Keratinocyte (primary cell): ENCODE measurements at regions not wholly inside any gene's neighbourhood (a gene's known extent, or its start where the extent isn't known, plus 50 kb on each side); places are given as distances from the start of the nearest gene placed in this dataset.

ENCODE experiments used
- DNase-seq: peaks from one replicate; pipeline ENCODE4 v3.0.0-alpha.2; 2011; ENCODE audit warnings: low read depth, missing footprints, low spot score
- FAIRE-seq: peaks from 2 replicates; lab custom pipeline; 2011; peaks lifted over from hg19 to GRCh38; lab: Jason Lieb, UNC
- H2AFZ ChIP-seq: 2 replicates; pipeline ENCODE4 v1.6.0; 2012; ENCODE audit warnings: low read length, control low read depth, inconsistent platforms; ENCODE audit not compliant: control insufficient read depth
- H3K27ac ChIP-seq: 2 replicates; pipeline ENCODE4 v1.5.1; 2011; ENCODE audit warnings: low read length; ENCODE audit not compliant: control insufficient read depth, insufficient read depth
- H3K27me3 ChIP-seq: 3 replicates; pipeline ENCODE4 v1.6.0; 2011; ENCODE audit warnings: low read length; ENCODE audit not compliant: control insufficient read depth, insufficient read depth; ENCODE audit errors: extremely low read depth
- H3K36me3 ChIP-seq, 2 experiments: 2 replicates in 1 of 2; 3 replicates in 1 of 2; pipeline ENCODE4 v1.5.1; 2011; ENCODE audit warnings: low read length in 2 of 2, mild to moderate bottlenecking in 1 of 2; ENCODE audit not compliant: control insufficient read depth in 2 of 2, insufficient read depth in 2 of 2; ENCODE audit errors: extremely low read depth in 1 of 2
- H3K4me1 ChIP-seq: 3 replicates; pipeline ENCODE4 v1.5.1; 2011; ENCODE audit warnings: low read length; ENCODE audit not compliant: control insufficient read depth, insufficient read depth; ENCODE audit errors: extremely low read depth
- H3K4me2 ChIP-seq: 3 replicates; pipeline ENCODE4 v1.6.0; 2011; ENCODE audit warnings: low read depth, low read length; ENCODE audit not compliant: control insufficient read depth, insufficient read depth; ENCODE audit errors: extremely low read depth
- H3K4me3 ChIP-seq, 3 experiments: fragments of 200-600 bp in 1 of 3; sonication (generic) in 1 of 3; 2 replicates in 2 of 3; 3 replicates in 1 of 3; pipeline ENCODE4 v1.5.1; 2011 to 2016; ENCODE audit warnings: low read length in 3 of 3, mild to moderate bottlenecking in 3 of 3, control low read depth in 2 of 3, inconsistent platforms in 1 of 3, low read depth in 1 of 3, mixed read lengths in 1 of 3, mixed run types in 1 of 3, moderate library complexity in 1 of 3; ENCODE audit not compliant: control insufficient read depth in 2 of 3, insufficient read depth in 2 of 3; ENCODE audit errors: extremely low read depth in 1 of 3
- H3K79me2 ChIP-seq: 2 replicates; pipeline ENCODE4 v1.6.0; 2012; ENCODE audit warnings: low read length; ENCODE audit not compliant: control insufficient read depth, insufficient read depth
- H3K9ac ChIP-seq: 3 replicates; pipeline ENCODE4 v1.6.0; 2011; ENCODE audit warnings: low read length; ENCODE audit not compliant: control insufficient read depth, insufficient read depth; ENCODE audit errors: extremely low read depth
- H3K9me1 ChIP-seq: 3 replicates; pipeline ENCODE4 v1.6.0; 2011; ENCODE audit warnings: low read length; ENCODE audit not compliant: control insufficient read depth, insufficient read depth; ENCODE audit errors: extremely low read depth
- H3K9me3 ChIP-seq: 2 replicates; pipeline ENCODE4 v1.5.1; 2012; ENCODE audit warnings: low read depth, low read length; ENCODE audit not compliant: control insufficient read depth
- H4K20me1 ChIP-seq: 3 replicates; pipeline ENCODE4 v1.6.0; 2011; ENCODE audit warnings: low read length; ENCODE audit not compliant: control insufficient read depth, insufficient read depth; ENCODE audit errors: extremely low read depth
- CTCF ChIP-seq, 3 experiments: IDR thresholded peaks in 1 of 3; conservative IDR thresholded peaks in 1 of 3; optimal IDR thresholded peaks in 1 of 3; 2 replicates in 2 of 3; 3 replicates in 1 of 3; pipeline versions ENCODE3 to v1.5.1; 2011; ENCODE audit warnings: low read length in 3 of 3, mild to moderate bottlenecking in 3 of 3, moderate library complexity in 2 of 3, control low read depth in 1 of 3, inconsistent platforms in 1 of 3; ENCODE audit not compliant: insufficient read depth in 2 of 3; ENCODE audit errors: extremely low read depth in 1 of 3
- EZH2 ChIP-seq: IDR thresholded peaks from one replicate; pipeline ENCODE4 v1.6.1; 2012; ENCODE audit warnings: inconsistent platforms, mild to moderate bottlenecking, low read length, moderate library complexity
- dilution Hi-C: fragments of 300-500 bp; cut with MboI; formaldehyde crosslinking; loops from one replicate; pipeline ENCODE4 v1.7.0; 2020; ENCODE audit warnings: low sequenced_read_pairs; ENCODE audit not compliant: extremely low pct_ligation_motif_present

GRCh38 chr10:6349846-6350535, 147.3 kb downstream of the PFKFB3 start:
- Histone ChIP-seq H3K36me3 (no peaks in the 10 kb centered on the region), H3K9ac (no peak overlapping the region), H2AFZ (no peak overlapping the region), H3K9me3 (no peaks in the 10 kb centered on the region), H4K20me1 (no peaks in the 10 kb centered on the region), H3K9me1 (no peaks in the 10 kb centered on the region), H3K4me1 (peaks cover 2% of the 10 kb centered on the region), H3K4me3 (no peak overlapping the region), H3K79me2 (no peaks in the 10 kb centered on the region), H3K4me2 (no peak overlapping the region), H3K27ac (no peak overlapping the region), H3K27me3 (no peaks in the 10 kb centered on the region)
- FAIRE-seq = no peak
- TF ChIP-seq CTCF (optimal IDR thresholded peaks at IDR 0.05 in 1 of 3, IDR thresholded peaks at IDR 0.05 in 1 of 3, conservative IDR thresholded peaks at IDR 0.05 in 1 of 3; ENCODE audit: extremely low read depth in 1 of 3, insufficient read depth in 2 of 3, low read length in 3 of 3) (no peak), EZH2 (no peak)
- dilution Hi-C loops = no loop called here
- DNase-seq = no peak

- TF ChIP-seq EZH2 (no peak), CTCF (optimal IDR thresholded peaks at IDR 0.05 in 1 of 3, IDR thresholded peaks at IDR 0.05 in 1 of 3, conservative IDR thresholded peaks at IDR 0.05 in 1 of 3; ENCODE audit: extremely low read depth in 1 of 3, insufficient read depth in 2 of 3, low read length in 3 of 3) (no peak)
- Histone ChIP-seq H3K9ac (no peak overlapping the region), H3K4me3 (no peak overlapping the region), H4K20me1 (no peaks in the 10 kb centered on the region), H3K36me3 (no peaks in the 10 kb centered on the region), H3K4me1 (peaks cover 2% of the 10 kb centered on the region), H2AFZ (no peak overlapping the region), H3K4me2 (no peak overlapping the region), H3K79me2 (no peaks in the 10 kb centered on the region), H3K27ac (no peak overlapping the region), H3K27me3 (no peaks in the 10 kb centered on the region), H3K9me3 (no peaks in the 10 kb centered on the region), H3K9me1 (no peaks in the 10 kb centered on the region)
- DNase-seq = no peak
- dilution Hi-C loops = no loop called here
- no peak for FAIRE-seq
Measured at GRCh38 chr10:6350609-6351008, 147.9 kb downstream of the PFKFB3 start.
